ENCODE measurements at regions not wholly inside any gene's neighbourhood (a gene's known extent, or its start where the extent isn't known, plus 50 kb on each side); places are given as distances from the start of the nearest gene placed in this dataset.
"Not testable (repeated sequence)": the region's sequence is repeated elsewhere in the genome, so short reads cannot be mapped to it uniquely, and the experiment has no call there.

GRCh38 chr4:160044693-160045092, 941.8 kb downstream of the RAPGEF2 start:
- DNase-seq (ENCODE audit: low read depth in 2 of 2): no peak

DNA sequence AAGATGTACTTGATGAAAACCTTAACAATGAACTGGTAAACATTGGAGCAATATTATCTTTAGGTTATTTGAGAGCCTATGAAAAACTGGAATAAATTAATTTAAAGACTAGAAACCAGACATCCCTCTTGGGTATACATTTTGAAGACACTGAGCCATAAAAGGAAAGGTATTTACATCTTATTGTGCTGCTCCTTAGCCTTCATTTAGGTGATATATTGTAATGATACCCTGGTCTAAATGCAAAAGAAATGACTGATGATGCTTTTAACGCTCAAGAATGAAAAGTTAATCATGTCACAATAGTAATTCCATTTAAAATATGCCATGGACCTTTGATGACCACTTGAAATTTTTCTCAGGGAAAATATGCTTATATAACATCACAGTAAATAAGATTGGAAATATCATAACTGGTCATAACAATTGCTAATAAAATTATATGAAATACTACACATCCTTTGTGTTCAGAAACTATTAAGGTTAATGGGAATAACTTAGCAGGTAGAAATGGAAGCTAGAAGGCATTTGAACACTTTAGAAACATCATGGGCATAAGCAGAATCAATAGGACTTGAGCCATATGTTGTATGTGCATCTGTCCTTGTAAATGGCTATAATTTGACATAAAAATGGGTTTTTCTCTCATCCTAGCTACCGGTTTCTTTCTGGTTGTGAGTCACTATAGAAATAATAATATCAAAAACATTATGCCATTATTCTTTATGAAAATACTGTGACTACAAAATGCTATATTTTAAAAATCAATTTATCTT, 979.7 kb downstream of the RAPGEF2 start:
- no peak for DNase-seq (ENCODE audit: low read depth in 2 of 2)

DNA sequence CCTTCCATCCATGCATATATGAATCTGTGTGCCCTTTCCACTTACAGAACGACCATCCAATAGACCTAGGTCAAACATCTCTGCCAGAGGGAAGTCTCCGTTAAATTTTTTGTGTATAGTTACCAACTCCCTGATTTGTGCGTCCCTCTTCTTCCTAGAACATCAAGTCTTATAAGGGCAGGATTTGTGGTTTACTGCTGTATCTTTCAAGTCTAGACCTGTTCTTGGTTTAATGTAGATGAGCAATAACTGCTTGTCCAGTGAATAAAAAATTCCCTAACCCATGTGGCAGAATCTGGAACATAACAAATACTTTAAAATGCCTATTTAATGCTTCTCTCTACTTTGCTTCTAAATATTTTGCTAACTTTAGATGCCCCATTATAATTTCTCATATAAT, 988.8 kb downstream of the RAPGEF2 start:
- DNase-seq (ENCODE audit: low read depth in 2 of 2): no peak

GRCh38 chr4:160100316-160100715, 997.4 kb downstream of the RAPGEF2 start:
- DNase-seq (ENCODE audit: low read depth in 2 of 2): no peak

DNA sequence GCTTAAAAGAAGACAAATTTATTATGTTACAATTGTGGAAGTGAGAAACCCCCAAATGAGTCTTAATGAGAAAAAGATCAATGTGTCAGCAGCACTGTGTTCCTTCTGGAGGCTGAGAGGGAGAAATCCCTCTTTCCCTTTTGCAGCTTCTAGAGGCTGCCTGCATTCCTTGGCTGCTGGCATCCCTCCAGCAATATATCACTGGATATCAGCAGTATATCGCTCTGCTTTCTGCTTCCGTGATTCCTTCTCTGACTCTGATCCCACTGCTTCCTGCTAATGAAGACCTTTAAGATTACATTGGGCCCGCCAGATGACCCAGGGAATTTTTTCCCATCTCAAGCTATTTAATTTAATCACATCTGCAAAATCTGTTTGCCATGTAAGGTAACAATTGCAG, 1008.0 kb downstream of the RAPGEF2 start:
- DNase-seq (ENCODE audit: low read depth in 2 of 2): no peak

DNA sequence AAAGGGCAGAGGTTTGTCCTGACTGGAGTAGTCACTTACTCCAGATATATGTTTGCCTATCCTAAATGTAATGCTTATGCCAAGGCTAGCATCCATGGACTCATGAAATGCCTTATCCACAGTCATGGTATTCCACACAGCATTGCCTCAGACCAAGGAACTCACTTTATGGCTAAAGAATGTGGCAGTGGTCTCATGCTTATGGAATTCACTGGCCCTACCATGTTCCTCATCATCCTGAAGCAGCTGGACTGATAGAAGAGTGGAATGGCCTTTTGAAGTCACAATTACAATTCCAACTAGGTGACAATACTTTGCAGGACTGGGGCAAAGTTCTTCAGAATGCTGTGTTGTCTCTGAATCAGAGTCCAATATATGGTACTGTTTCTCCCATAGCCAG, 1014.8 kb downstream of the RAPGEF2 start:
- no peak for DNase-seq (ENCODE audit: low read depth in 2 of 2)

GRCh38 chr4:160125576-160126287, 1022.9 kb downstream of the RAPGEF2 start:
- DNase-seq (ENCODE audit: low read depth in 2 of 2): not testable (repeated sequence)

- DNase-seq (ENCODE audit: low read depth in 2 of 2): no peak
These were observed 1024.3 kb downstream of the RAPGEF2 start for GRCh38 chr4:160127211-160127610.

- DNase-seq (ENCODE audit: low read depth in 2 of 2): no peak
These were observed 1026.6 kb downstream of the RAPGEF2 start for GRCh38 chr4:160129439-160129838.

- DNase-seq (ENCODE audit: low read depth in 2 of 2): no peak
These were observed 1033.1 kb downstream of the RAPGEF2 start for GRCh38 chr4:160136021-160136420.

DNA sequence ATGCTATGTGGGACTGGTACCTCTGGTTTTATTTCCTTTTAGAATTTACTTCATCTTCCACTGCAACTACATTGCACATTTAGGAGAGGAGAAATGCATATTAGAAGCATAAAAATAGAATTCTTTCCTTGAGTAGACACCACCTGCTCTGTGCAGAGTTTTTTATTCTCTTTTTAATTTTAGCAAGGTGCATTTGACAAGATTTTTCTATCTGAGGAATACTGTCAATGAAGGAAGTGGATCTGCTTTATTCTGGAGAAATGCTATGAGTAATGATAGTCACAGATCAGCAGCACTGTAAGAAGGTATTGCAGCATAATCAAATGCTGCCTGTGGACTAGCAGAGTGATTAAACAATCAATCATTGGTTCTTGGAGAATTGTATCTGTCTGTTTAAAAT, 1038.3 kb downstream of the RAPGEF2 start:
- DNase-seq (ENCODE audit: low read depth in 2 of 2): no peak

DNA sequence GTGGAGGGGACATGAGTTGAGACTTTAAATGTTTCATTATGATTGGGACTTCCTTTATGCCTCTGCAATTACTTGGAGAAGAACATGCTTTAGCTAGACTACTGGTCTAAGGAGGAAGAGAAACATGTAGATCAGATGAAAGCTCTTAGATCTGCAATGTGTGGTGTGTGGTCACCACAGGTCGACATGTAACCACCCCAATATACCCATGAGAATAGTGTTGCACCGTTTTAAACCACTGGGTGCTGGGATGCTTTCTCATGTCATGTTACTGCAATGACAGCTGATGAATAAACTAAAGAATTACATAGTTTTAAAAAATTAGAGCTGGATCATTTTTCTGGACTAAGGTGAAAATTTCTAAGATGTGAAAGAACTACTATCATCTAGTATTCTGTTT, 1039.7 kb downstream of the RAPGEF2 start:
- DNase-seq (ENCODE audit: low read depth in 2 of 2): no peak

DNA sequence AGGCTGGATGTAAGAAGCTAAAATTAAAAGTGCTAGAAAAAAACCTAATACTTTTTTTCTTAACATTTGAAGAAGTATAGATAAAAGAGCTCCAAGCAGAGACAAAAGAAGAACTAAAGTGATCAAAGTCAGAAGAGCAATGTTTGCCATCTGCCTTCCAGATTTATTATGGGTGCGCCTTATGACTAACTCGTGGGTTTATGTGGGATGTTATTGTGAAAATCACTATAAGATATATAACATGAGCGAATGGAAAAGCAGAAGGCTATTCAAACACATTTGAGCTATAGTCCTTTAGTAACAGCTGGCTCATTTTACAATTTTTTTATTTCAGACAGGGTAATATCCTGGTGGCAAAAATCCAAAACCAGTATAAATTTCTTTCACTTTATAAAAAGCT, 1040.7 kb downstream of the RAPGEF2 start:
- DNase-seq (ENCODE audit: low read depth in 2 of 2): no peak

- DNase-seq (ENCODE audit: low read depth in 2 of 2): no peak
These were observed 1056.6 kb downstream of the RAPGEF2 start for GRCh38 chr4:160159457-160159856.

DNA sequence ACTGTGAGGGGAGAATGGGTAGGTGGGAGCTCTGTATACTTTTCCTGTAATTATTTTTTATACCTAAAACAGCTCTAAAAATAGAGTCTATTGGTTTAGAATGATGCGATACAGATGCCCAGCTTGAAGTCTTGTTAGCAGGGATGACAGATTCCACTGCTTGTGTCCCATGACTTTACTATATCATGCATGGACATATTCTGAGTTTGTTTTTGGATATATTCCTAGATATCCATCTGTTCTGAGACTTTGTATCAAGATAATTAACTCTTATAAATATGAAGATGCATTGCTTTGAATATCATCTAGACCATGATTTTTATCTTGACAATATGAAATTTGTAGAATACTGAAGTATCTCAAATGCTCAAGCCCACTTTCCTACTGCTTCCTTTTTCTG, 1058.1 kb downstream of the RAPGEF2 start:
- no peak for DNase-seq (ENCODE audit: low read depth in 2 of 2)

- DNase-seq (ENCODE audit: low read depth in 2 of 2): no peak
These were observed 1072.3 kb downstream of the RAPGEF2 start for GRCh38 chr4:160175064-160175643.

GRCh38 chr4:160180211-160180610, 1077.3 kb downstream of the RAPGEF2 start:
- no peak for DNase-seq (ENCODE audit: low read depth in 2 of 2)

DNA sequence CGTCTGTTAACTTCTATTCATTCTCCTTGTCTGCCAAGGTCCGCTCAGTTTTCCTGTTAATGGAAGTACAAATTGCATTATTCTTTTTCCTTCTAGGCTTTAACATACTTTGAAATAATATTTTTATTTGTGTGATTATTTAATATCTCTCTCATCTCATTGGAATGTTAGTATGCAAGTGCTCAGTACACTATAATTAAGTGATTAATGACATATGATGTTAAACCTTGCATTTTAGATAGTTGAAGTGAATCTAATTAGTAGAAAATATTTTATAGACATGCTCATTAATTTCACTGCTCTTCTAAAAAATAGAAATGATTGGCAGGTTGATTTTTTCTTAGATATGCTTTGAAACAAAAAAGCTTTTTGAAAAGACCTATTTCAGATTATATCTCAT, 1079.8 kb downstream of the RAPGEF2 start:
- DNase-seq (ENCODE audit: low read depth in 2 of 2): no peak

GRCh38 chr4:160184884-160185283, 1082.0 kb downstream of the RAPGEF2 start:
- no peak for DNase-seq (ENCODE audit: low read depth in 2 of 2)

- DNase-seq (ENCODE audit: low read depth in 2 of 2): no peak
These were observed 1090.9 kb downstream of the RAPGEF2 start for GRCh38 chr4:160193787-160194186.

DNA sequence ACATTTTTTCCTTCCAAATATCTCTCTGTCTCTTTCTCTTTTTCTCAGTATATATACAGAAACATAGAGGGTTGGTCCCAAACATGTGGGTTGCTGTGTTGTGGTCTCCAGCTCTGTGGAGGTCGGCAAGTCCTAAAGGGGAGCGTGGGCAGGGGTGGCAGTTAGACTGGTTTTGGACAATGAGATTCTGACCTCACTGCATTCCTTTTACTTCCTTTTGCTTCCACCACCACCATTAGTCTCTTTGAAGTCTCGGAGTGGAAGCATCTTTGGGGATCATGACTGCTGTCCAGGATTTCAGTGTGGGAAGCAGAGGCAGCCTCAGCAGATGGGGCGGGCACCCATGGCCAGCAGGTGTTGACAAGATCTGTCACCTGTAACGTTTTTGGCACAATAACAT, 1091.8 kb downstream of the RAPGEF2 start:
- DNase-seq (ENCODE audit: low read depth in 2 of 2): no peak

- DNase-seq (ENCODE audit: low read depth in 2 of 2): no peak
These were observed 1099.9 kb downstream of the RAPGEF2 start for GRCh38 chr4:160202802-160203201.

- no peak for DNase-seq (ENCODE audit: low read depth in 2 of 2)
These were observed 1109.2 kb downstream of the RAPGEF2 start for GRCh38 chr4:160212078-160212477.
